Adrenal gland (tissue), 9 donors: ENCODE measurements at regions not wholly inside any gene's neighbourhood (a gene's known extent, or its start where the extent isn't known, plus 50 kb on each side); places are given as distances from the start of the nearest gene placed in this dataset.

Experiments
- DNase-seq, 7 donors: peaks; one replicate each; pipeline ENCODE4 v3.0.0-alpha.2; 2019 to 2020
- H3K27ac ChIP-seq, 5 donors: fragments of 200-600 bp; sonication (generic) in 4 of 5; 1 replicate in 3 of 5; 2 replicates in 2 of 5; pipeline versions ENCODE4 v1.5.1 to v1.8.0; 2016 to 2020; ENCODE audit warnings: mild to moderate bottlenecking in 1 of 5
- H3K27me3 ChIP-seq: fragments of 200-600 bp; 2 replicates; pipeline ENCODE4 v1.8.0; 2021
- H3K36me3 ChIP-seq, 2 donors: fragments of 200-600 bp; replicated peaks in 1 of 2; 1 replicate in 1 of 2; 2 replicates in 1 of 2; pipeline versions ENCODE4 v1.5.1 to v1.8.0; 2018 to 2022
- H3K4me1 ChIP-seq, 2 donors: fragments of 200-600 bp; replicated peaks in 1 of 2; 1 replicate in 1 of 2; 2 replicates in 1 of 2; pipeline versions ENCODE4 v1.5.1 to v1.8.0; 2018 to 2021
- H3K4me3 ChIP-seq, 4 donors: fragments of 200-600 bp; sonication (generic) in 3 of 4; one replicate each; pipeline ENCODE4 v1.5.1; 2016 to 2018
- H3K9me3 ChIP-seq, 3 donors: fragments of 200-600 bp; sonication (generic) in 1 of 3; replicated peaks in 1 of 3; 1 replicate in 2 of 3; 2 replicates in 1 of 3; pipeline versions ENCODE4 v1.5.1 to v1.8.0; 2016 to 2021
- POLR2A ChIP-seq, 2 donors: fragments of 450-650 bp; IDR thresholded peaks; one replicate each; pipeline ENCODE4 v1.6.1; 2017; ENCODE audit warnings: antibody characterized with exemption in 2 of 2, mild to moderate bottlenecking in 2 of 2, moderate library complexity in 1 of 2
- WGBS, 4 donors: extraction: QIAGEN DNeasy Blood & Tissue Kit in 2 of 4; methylation state at CpG; one replicate each; pipeline versions ENCODE4 v1.1.5 to v1.1.7; 2013 to 2017; 5-methylcytosine and 5-hydroxymethylcytosine counted together
- intact Hi-C, 2 donors: fragments of 100-400 bp; cut with DNase I; formaldehyde crosslinking; loops; one replicate each; pipeline versions ENCODE4 v1.14.1 to v1.15.0; 2022 to 2023
- TF ChIP-seq, protein P1 (sequence below), 6 experiments: fragments of 450-650 bp in 4 of 6; fragments of 200-600 bp in 2 of 6; sonication (generic) in 1 of 6; IDR thresholded peaks; 1 replicate in 5 of 6; 2 replicates in 1 of 6; pipeline versions ENCODE4 v1.5.1 to v1.8.0; 2016 to 2021; ENCODE audit warnings: antibody characterized with exemption in 6 of 6, mild to moderate bottlenecking in 2 of 6, moderate library complexity in 1 of 6
- donor health status: healthy with polysubstance abuse.
- donor health status: Bipolar disorder and iron deficiency.
- donor health status: DM: yes; HTN: yes; CAD: no.
- donor health status: DM: no; HTN: no; CAD: no.
- donor health status: DM: no; HTN: no; CAD: no.

DNA sequence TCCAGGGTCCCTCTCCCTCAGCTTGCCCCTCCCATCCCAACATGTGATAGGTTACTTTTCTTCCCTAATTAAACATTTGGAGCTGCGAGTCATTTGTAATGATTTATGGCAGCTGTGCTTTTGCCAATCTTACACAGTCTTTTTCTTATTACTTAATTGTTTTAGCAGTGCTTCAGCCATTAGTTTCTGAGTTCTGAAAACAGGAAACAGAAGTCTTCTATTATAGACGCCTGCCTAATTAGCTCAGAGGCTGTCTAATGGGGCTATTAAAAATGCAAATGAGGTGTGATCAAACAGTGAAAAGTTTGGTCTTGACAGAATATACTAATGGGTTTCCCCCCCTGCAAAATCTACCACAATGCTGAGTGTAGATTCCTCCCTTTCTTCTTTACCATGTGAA, 388.3 kb upstream of the CELF4 start:
- H3K27ac ChIP-seq, result no peak overlapping the region
- TF ChIP-seq, protein P1, sequence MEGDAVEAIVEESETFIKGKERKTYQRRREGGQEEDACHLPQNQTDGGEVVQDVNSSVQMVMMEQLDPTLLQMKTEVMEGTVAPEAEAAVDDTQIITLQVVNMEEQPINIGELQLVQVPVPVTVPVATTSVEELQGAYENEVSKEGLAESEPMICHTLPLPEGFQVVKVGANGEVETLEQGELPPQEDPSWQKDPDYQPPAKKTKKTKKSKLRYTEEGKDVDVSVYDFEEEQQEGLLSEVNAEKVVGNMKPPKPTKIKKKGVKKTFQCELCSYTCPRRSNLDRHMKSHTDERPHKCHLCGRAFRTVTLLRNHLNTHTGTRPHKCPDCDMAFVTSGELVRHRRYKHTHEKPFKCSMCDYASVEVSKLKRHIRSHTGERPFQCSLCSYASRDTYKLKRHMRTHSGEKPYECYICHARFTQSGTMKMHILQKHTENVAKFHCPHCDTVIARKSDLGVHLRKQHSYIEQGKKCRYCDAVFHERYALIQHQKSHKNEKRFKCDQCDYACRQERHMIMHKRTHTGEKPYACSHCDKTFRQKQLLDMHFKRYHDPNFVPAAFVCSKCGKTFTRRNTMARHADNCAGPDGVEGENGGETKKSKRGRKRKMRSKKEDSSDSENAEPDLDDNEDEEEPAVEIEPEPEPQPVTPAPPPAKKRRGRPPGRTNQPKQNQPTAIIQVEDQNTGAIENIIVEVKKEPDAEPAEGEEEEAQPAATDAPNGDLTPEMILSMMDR (IDR thresholded peaks at IDR 0.05), result no peak
- no peak for TF ChIP-seq POLR2A (IDR thresholded peaks at IDR 0.05)
- 33 to 36% (median 33%) methylated on average over 2 of the region's 2 CpGs for WGBS, 4 donors
- H3K4me1 ChIP-seq, result no peaks in the 10 kb centered on the region
- H3K27me3 ChIP-seq, result no peaks in the 10 kb centered on the region
- H3K36me3 ChIP-seq, result no peaks in the 10 kb centered on the region
- no peaks in the 10 kb centered on the region for H3K9me3 ChIP-seq
- DNase-seq, result no peak
- intact Hi-C loops, result no loop called here
- H3K4me3 ChIP-seq, result no peak overlapping the region

DNA sequence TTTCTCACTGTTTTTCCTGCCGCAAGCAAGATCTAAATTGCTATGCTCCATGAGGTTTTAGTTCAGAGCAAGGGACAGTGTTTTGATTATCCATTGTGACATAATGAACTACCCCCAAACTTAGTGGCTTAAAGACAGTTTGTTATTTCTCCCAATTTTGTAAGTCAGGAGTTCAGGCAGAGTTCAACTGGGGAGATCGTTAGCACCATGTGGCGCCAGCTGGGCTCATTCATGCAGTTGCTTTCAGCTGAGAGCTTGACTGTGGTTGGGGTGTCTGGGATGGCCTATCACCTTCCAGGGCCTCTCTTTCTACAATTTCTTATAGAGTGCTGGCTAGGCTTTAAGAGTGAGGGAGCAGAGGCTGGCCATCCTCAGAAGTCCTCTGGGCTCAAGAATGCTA, 382.9 kb upstream of the CELF4 start:
- TF ChIP-seq POLR2A (IDR thresholded peaks at IDR 0.05), result no peak
- TF ChIP-seq, protein P1 (IDR thresholded peaks at IDR 0.05), result no peak
- no peaks in the 10 kb centered on the region for H3K27me3 ChIP-seq
- 74 to 81% (median 79%) methylated on average over 3 of the region's 3 CpGs for WGBS, 4 donors
- H3K4me3 ChIP-seq, result no peak overlapping the region
- no peak overlapping the region for H3K27ac ChIP-seq
- no peaks in the 10 kb centered on the region for H3K9me3 ChIP-seq
- DNase-seq, result no peak
- no peaks in the 10 kb centered on the region for H3K36me3 ChIP-seq
- no peaks in the 10 kb centered on the region for H3K4me1 ChIP-seq
- intact Hi-C loops, result no loop called here

DNA sequence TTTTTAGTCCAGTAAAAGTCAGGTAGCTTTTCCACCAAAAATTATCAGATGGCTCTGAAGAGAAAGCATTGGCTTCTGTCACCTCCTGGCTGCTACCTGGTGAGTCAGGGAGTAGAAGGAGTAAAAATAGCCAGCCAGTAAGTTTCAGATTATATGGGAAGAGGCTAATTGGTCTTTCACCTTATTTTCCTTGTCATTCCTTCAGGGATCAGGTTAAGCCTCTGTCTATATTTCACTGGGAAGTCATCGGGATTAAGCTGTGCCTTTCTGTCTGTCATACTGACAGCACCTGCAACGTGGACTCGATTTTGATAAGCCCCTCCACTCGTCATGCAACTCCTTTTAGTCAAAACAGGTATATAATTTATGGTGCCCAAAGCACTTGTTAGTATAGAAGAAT, 380.7 kb upstream of the CELF4 start:
- Histone ChIP-seq H3K4me1 (no peaks in the 10 kb centered on the region), H3K9me3 (no peaks in the 10 kb centered on the region), H3K4me3 (no peak overlapping the region), H3K27ac (no peak overlapping the region), H3K27me3 (no peaks in the 10 kb centered on the region), H3K36me3 (no peaks in the 10 kb centered on the region)
- 30 to 47% (median 39%) methylated on average over 4 of the region's 4 CpGs for WGBS, 4 donors
- no peak for DNase-seq
- intact Hi-C loops, result no loop called here
- TF ChIP-seq POLR2A (IDR thresholded peaks at IDR 0.05), result no peak
- TF ChIP-seq, protein P1 (IDR thresholded peaks at IDR 0.05), result no peak

DNA sequence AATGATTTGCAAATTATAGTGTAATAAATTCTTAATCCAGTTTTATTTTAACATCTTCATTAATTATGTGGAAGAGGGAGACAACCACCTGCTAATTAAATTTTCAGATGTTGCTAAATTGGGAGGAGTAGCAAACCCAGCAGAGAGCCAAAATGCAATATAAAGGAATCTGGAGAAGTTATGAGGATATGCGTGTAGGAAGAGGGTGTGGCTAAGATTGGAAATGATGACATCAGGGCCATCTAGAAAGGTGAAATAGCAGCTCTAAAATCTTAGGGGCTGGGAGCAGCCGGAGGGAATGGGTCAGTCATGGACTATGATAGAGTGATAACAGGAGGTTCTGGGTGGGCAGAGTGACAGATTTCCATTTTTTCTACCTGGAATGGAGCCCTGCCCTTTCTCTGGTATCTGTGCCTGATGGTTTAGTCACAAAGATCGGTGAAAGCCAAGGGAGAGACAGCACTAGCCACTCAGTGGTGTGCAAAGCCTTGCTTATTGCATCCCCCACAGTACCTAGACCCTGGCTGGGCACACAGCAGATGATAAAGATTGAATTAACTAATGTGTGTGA, 379.2 kb upstream of the CELF4 start:
- DNase-seq, result no peak
- intact Hi-C loops, result no loop called here
- TF ChIP-seq POLR2A (IDR thresholded peaks at IDR 0.05), result no peak
- TF ChIP-seq, protein P1 (IDR thresholded peaks at IDR 0.05), result no peak
- Histone ChIP-seq H3K4me3 (no peak overlapping the region), H3K36me3 (no peaks in the 10 kb centered on the region), H3K27me3 (no peaks in the 10 kb centered on the region), H3K27ac (no peak overlapping the region), H3K9me3 (no peaks in the 10 kb centered on the region), H3K4me1 (no peaks in the 10 kb centered on the region)
- WGBS, 4 donors, result 64 to 80% (median 72%) methylated on average over 3 of the region's 3 CpGs
